ENCODE measurements at regions not wholly inside any gene's neighbourhood (a gene's known extent, or its start where the extent isn't known, plus 50 kb on each side); places are given as distances from the start of the nearest gene placed in this dataset.

- H3K27ac ChIP-seq (ENCODE audit: low read length): no peak overlapping the region
- no peaks in the 10 kb centered on the region for H4K20me1 ChIP-seq (ENCODE audit: insufficient read depth, low read length)
- no peaks in the 10 kb centered on the region for H3K79me2 ChIP-seq (ENCODE audit: low read length)
- no peaks in the 10 kb centered on the region for H3K9me3 ChIP-seq (ENCODE audit: insufficient read depth, low read length)
- TF ChIP-seq EZH2phosphoT487 (IDR thresholded peaks at IDR 0.05; ENCODE audit: low read depth) (no peak), CTCF (IDR thresholded peaks at IDR 0.05; ENCODE audit: low read depth, low read length) (no peak)
- no peak overlapping the region for H3K4me3 ChIP-seq (ENCODE audit: low read length)
- no peak overlapping the region for H3K9ac ChIP-seq (ENCODE audit: low read length)
- peaks cover 23% of the 10 kb centered on the region for H3K27me3 ChIP-seq (ENCODE audit: low read depth, low read length)
- no peak overlapping the region for H3K4me2 ChIP-seq (ENCODE audit: low read length)
- H2AFZ ChIP-seq (ENCODE audit: low read depth, low read length): no peak overlapping the region
- H3K36me3 ChIP-seq (replicated peaks; ENCODE audit: low read depth, low read length): no peaks in the 10 kb centered on the region
- peaks cover 11% of the 10 kb centered on the region for H3K4me1 ChIP-seq (ENCODE audit: low read length)
Observed at GRCh38 chr2:30375915-30376314, 71.1 kb upstream of the LCLAT1 start.

- H3K4me1 ChIP-seq (ENCODE audit: low read length): no peaks in the 10 kb centered on the region
- no peak overlapping the region for H3K4me3 ChIP-seq (ENCODE audit: low read length)
- no peaks in the 10 kb centered on the region for H4K20me1 ChIP-seq (ENCODE audit: insufficient read depth, low read length)
- no peak overlapping the region for H2AFZ ChIP-seq (ENCODE audit: low read depth, low read length)
- no peak overlapping the region for H3K4me2 ChIP-seq (ENCODE audit: low read length)
- no peaks in the 10 kb centered on the region for H3K36me3 ChIP-seq (replicated peaks; ENCODE audit: low read depth, low read length)
- peaks cover 52% of the 10 kb centered on the region for H3K27me3 ChIP-seq (ENCODE audit: low read depth, low read length)
- H3K27ac ChIP-seq (ENCODE audit: low read length): no peak overlapping the region
- no peaks in the 10 kb centered on the region for H3K9me3 ChIP-seq (ENCODE audit: insufficient read depth, low read length)
- no peak overlapping the region for H3K9ac ChIP-seq (ENCODE audit: low read length)
- H3K79me2 ChIP-seq (ENCODE audit: low read length): no peaks in the 10 kb centered on the region
- TF ChIP-seq CTCF (IDR thresholded peaks at IDR 0.05; ENCODE audit: low read depth, low read length) (no peak), EZH2phosphoT487 (IDR thresholded peaks at IDR 0.05; ENCODE audit: low read depth) (no peak)
Observed at GRCh38 chr2:30379481-30379880, 67.6 kb upstream of the LCLAT1 start.

- Histone ChIP-seq H3K27me3 (ENCODE audit: low read depth, low read length) (peaks cover 63% of the 10 kb centered on the region), H3K9ac (ENCODE audit: low read length) (no peak overlapping the region)
Observed at GRCh38 chr2:30380824-30381223, 66.2 kb upstream of the LCLAT1 start.

GRCh38 chr2:30382162-30382783, 64.8 kb upstream of the LCLAT1 start:
- H2AFZ ChIP-seq (ENCODE audit: low read depth, low read length): no peak overlapping the region
- no peaks in the 10 kb centered on the region for H3K36me3 ChIP-seq (replicated peaks; ENCODE audit: low read depth, low read length)
- H3K4me3 ChIP-seq (ENCODE audit: low read length): no peak overlapping the region
- H3K9me3 ChIP-seq (ENCODE audit: insufficient read depth, low read length): no peaks in the 10 kb centered on the region
- no peaks in the 10 kb centered on the region for H4K20me1 ChIP-seq (ENCODE audit: insufficient read depth, low read length)
- no peaks in the 10 kb centered on the region for H3K79me2 ChIP-seq (ENCODE audit: low read length)
- peaks cover 59% of the 10 kb centered on the region for H3K27me3 ChIP-seq (ENCODE audit: low read depth, low read length)
- H3K27ac ChIP-seq (ENCODE audit: low read length): no peak overlapping the region
- TF ChIP-seq CTCF (IDR thresholded peaks at IDR 0.05; ENCODE audit: low read depth, low read length) (no peak), EZH2phosphoT487 (IDR thresholded peaks at IDR 0.05; ENCODE audit: low read depth) (no peak)
- H3K4me1 ChIP-seq (ENCODE audit: low read length): no peaks in the 10 kb centered on the region
- H3K9ac ChIP-seq (ENCODE audit: low read length): no peak overlapping the region
- H3K4me2 ChIP-seq (ENCODE audit: low read length): no peak overlapping the region

More at GRCh38 chr2:30380824-30381223, 66.2 kb upstream of the LCLAT1 start:
- Histone ChIP-seq H4K20me1 (ENCODE audit: insufficient read depth, low read length) (no peaks in the 10 kb centered on the region), H3K36me3 (replicated peaks; ENCODE audit: low read depth, low read length) (no peaks in the 10 kb centered on the region), H3K4me3 (ENCODE audit: low read length) (no peak overlapping the region), H3K4me2 (ENCODE audit: low read length) (no peak overlapping the region), H3K4me1 (ENCODE audit: low read length) (no peaks in the 10 kb centered on the region), H3K27ac (ENCODE audit: low read length) (no peak overlapping the region), H3K9me3 (ENCODE audit: insufficient read depth, low read length) (no peaks in the 10 kb centered on the region), H2AFZ (ENCODE audit: low read depth, low read length) (no peak overlapping the region), H3K79me2 (ENCODE audit: low read length) (no peaks in the 10 kb centered on the region)
- TF ChIP-seq EZH2phosphoT487 (IDR thresholded peaks at IDR 0.05; ENCODE audit: low read depth) (no peak), CTCF (IDR thresholded peaks at IDR 0.05; ENCODE audit: low read depth, low read length) (no peak)
